Limb (tissue), 2 donors: ENCODE measurements at regions not wholly inside any gene's neighbourhood (a gene's known extent, or its start where the extent isn't known, plus 50 kb on each side); places are given as distances from the start of the nearest gene placed in this dataset.
"Not testable (repeated sequence)": the region's sequence is repeated elsewhere in the genome, so short reads cannot be mapped to it uniquely, and the experiment has no call there.

Source experiments
- DNase-seq, 2 donors: peaks; one replicate each; pipeline ENCODE4 v3.0.0-alpha.2; 2016; ENCODE audit errors: extremely low spot score in 2 of 2

GRCh38 chr3:158882445-158882844, 80.6 kb downstream of the MFSD1 start:
- DNase-seq: no peak

GRCh38 chr3:158896729-158897128, 94.9 kb downstream of the MFSD1 start:
- no peak for DNase-seq

- DNase-seq: no peak
These were observed 104.9 kb downstream of the MFSD1 start for GRCh38 chr3:158906749-158907148.

GRCh38 chr3:158908187-158908734, 106.4 kb downstream of the MFSD1 start:
- DNase-seq: no peak

- no peak for DNase-seq
These were observed 108.0 kb downstream of the MFSD1 start for GRCh38 chr3:158909870-158910269.

GRCh38 chr3:158911586-158911985, 109.7 kb downstream of the MFSD1 start:
- no peak for DNase-seq

GRCh38 chr3:158912188-158912587, 110.3 kb downstream of the MFSD1 start:
- no peak for DNase-seq

- no peak for DNase-seq
These were observed 110.8 kb downstream of the MFSD1 start for GRCh38 chr3:158912621-158913020.

- no peak for DNase-seq
These were observed 114.3 kb downstream of the MFSD1 start for GRCh38 chr3:158916111-158916510.

GRCh38 chr3:158918008-158918407, 116.2 kb downstream of the MFSD1 start:
- peak; percentile 7 to 55 for DNase-seq

- DNase-seq: no peak
These were observed 116.6 kb downstream of the MFSD1 start for GRCh38 chr3:158918451-158918850.

- no peak for DNase-seq
These were observed 118.5 kb downstream of the MFSD1 start for GRCh38 chr3:158920371-158920770.

GRCh38 chr3:158925021-158925420, 123.2 kb downstream of the MFSD1 start:
- DNase-seq: no peak

GRCh38 chr3:158925828-158926494, 124.1 kb downstream of the MFSD1 start:
- DNase-seq: no peak

- DNase-seq: no peak
These were observed 134.0 kb downstream of the MFSD1 start for GRCh38 chr3:158935846-158936245.

- DNase-seq: no peak
These were observed 134.8 kb downstream of the MFSD1 start for GRCh38 chr3:158936530-158937113.

GRCh38 chr3:158950178-158950901, 148.5 kb downstream of the MFSD1 start:
- DNase-seq: no peak

- DNase-seq: no peak
These were observed 151.3 kb downstream of the MFSD1 start for GRCh38 chr3:158953131-158953530.

GRCh38 chr3:158954420-158954819, 152.6 kb downstream of the MFSD1 start:
- no peak for DNase-seq

- DNase-seq: not testable (repeated sequence)
These were observed 155.9 kb downstream of the MFSD1 start for GRCh38 chr3:158957777-158958176.

GRCh38 chr3:158958873-158959272, 157.0 kb downstream of the MFSD1 start:
- no peak for DNase-seq

- no peak for DNase-seq
These were observed 159.6 kb downstream of the MFSD1 start for GRCh38 chr3:158961471-158961870.
